ENCODE measurements at regions not wholly inside any gene's neighbourhood (a gene's known extent, or its start where the extent isn't known, plus 50 kb on each side); places are given as distances from the start of the nearest gene placed in this dataset.

DNA sequence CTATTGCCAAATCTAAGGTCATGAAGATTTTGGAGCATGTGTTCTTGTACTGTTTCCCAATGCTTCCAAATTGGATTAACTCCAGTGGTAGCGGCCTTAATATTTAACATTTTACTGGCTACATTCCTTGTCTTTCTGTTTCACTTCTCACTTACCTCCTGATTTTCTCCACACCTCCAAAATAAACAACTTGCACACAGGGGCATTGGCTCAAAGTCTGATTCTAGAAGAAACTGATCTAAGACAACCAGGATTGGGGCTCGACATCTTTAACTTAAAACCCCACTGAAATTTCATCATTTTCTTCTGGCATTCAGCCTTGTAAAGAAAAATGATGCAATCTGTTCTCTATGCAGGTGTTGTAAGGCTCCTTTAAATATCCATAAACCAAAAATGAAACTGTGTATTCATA is 557.9 kb upstream of the ID4 start:
- DNase-seq, result no peak

- no peak for DNase-seq
These were observed 549.2 kb upstream of the ID4 start for GRCh38 chr6:19287928-19288327.

DNA sequence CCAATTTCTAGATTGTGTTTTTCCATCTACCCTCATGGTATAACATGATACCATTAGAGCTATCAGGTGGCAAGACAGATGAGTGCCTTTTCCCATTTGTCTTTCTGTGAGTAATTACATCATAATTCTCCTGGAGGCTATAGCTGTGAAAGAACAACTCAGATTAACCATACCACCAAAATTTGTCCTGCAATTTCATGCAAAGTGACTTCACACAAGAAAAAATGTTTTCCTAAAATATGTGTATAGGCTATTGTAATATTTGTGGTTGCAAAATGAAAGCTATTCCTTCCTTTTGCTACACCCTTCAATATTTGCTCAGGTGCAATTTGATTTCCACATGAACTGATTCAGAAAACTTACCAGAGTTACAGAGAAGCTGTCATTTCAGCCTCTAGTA is 547.7 kb upstream of the ID4 start:
- peak in 1 of 2 experiments; percentile 4 for DNase-seq

- peak; percentile 78 to 80 for DNase-seq
These were observed 539.3 kb upstream of the ID4 start for GRCh38 chr6:19297880-19298279.

GRCh38 chr6:19298421-19298820 is 538.7 kb upstream of the ID4 start:
- DNase-seq, result no peak

GRCh38 chr6:19299129-19299528 is 538.0 kb upstream of the ID4 start:
- DNase-seq, result no peak

- no peak for DNase-seq
These were observed 535.2 kb upstream of the ID4 start for GRCh38 chr6:19301980-19302379.

DNA sequence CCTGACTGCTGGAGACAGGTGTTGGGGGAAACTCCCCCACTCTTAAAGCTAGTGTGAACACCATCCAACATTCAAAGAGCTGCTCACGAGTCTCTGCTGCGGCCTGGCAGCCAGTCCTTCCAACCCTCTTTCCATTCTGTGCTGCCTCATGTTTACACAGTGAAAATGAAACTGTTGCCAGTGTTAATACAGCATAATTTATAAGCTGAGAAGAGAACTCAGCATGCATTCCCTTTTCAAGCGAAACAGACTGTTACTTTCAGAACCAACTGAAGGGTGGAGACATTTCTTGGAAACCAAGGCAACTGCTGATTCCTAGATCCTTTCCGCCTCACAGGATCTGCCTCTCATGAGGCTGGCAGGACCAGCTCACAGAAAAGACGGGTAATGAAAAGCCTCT is 533.8 kb upstream of the ID4 start:
- DNase-seq, result peak; percentile 48 to 52

DNA sequence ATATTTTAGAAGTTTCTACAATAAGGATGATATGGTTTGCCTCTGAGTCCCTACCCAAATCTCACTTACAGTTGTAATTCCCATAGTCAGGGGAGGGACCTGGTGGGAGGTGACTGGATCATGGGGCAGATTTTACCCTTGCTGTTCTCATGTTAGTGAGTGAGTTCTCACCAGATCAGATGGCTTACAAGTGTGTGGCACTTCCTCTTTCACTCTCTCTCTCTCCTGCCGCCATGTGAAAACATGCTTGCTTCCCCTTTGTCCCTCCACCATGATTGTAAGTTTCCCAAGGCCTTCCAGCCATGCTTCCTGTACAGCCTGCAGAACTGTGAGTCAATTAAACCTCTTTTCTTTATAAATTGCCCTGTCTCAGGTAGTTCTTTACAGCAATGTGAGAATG is 527.5 kb upstream of the ID4 start:
- no peak for DNase-seq

DNA sequence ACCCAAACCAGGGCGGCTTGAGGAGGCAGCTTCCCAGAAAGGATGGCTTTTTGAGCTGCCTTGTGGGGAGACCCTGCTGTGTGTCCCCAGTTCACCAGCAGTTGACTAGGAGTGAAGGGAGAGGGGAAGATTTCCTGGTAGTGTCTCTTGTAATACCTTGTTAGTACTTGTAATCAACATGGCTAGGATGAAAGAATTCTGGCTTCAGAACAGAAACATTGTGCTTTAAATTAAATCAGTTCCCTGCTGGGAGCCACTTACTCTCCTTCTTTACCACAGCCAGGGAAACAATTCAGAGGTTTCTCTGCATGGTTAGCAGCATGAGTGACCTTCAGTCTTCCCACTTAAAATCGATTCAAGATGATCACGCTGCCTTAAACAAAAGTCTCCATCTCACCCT is 525.4 kb upstream of the ID4 start:
- no peak for DNase-seq

- DNase-seq, result no peak
These were observed 524.8 kb upstream of the ID4 start for GRCh38 chr6:19312241-19312978.

DNA sequence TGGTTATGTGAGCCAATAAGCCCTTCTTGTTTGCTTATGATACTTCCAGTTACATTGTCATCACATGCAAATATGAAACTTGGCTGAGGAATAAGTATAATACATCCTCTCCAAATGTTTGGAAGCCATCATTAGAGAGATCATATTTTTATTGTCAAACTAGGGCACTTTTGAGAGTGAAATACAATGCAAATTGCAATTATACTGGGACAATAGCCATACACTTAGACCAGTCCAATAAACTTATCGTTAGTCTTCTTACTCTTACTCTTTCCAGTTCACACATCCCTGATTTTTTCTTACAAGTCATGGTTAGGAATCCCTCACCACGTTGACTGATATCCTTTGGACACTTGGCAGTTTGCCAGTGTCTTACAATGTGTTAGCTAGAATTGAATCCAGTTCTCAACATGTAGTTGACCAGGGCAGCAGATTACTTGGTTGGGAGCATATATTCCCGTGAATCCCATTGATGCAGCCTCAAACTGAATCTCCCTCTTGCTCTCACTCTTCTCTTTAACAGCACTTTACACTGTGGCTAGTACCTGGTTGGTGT is 519.7 kb upstream of the ID4 start:
- peak; percentile 13 to 52 for DNase-seq

DNA sequence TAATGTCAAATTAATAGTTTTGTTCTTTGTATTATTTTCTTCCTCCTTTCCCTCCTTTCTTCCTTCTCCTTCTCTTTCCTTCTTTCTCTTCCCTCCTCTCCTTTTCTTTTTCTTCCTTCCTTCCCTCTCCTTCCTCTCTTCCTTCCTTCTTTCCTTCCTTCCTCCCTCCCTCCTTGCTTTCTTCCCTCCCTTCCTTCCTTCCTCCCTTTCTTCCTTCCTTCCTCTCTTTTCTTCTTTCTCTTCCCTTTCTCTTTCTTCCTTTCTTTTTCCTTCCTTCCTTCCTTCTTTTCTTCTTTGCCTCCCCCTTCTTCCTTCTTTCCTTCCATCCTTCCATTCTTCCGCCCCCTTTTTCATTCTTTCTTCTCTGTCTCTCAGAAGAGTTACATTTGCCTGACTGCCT is 518.2 kb upstream of the ID4 start:
- no peak for DNase-seq

DNA sequence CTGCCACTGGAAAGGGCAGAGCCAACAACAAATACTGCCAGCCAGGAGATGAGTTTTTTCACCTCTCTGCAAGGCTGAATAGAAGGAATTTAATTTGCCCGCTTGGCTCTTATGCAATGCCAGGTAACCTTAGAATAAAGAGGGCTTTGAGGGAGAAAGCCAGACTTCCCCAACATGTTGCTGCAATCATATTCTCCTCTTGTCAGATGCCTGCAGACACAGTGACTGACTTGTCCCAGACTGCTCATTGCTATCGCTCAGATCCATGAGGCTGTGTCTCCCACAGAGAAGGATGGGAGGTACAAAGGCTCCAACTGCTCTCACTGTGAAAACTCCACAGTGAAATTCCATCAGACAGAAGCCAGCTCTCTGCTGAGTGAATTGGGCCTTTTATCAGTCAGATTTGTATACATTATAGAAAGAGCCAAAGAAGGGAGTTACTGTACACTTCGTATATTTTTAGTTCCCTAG is 517.0 kb upstream of the ID4 start:
- DNase-seq, result peak; percentile 60 to 72

- DNase-seq, result peak in 1 of 2 experiments; percentile 29
These were observed 514.3 kb upstream of the ID4 start for GRCh38 chr6:19322691-19323485.

- no peak for DNase-seq
These were observed 512.8 kb upstream of the ID4 start for GRCh38 chr6:19324376-19324775.

- no peak for DNase-seq
These were observed 511.8 kb upstream of the ID4 start for GRCh38 chr6:19325335-19325789.

DNA sequence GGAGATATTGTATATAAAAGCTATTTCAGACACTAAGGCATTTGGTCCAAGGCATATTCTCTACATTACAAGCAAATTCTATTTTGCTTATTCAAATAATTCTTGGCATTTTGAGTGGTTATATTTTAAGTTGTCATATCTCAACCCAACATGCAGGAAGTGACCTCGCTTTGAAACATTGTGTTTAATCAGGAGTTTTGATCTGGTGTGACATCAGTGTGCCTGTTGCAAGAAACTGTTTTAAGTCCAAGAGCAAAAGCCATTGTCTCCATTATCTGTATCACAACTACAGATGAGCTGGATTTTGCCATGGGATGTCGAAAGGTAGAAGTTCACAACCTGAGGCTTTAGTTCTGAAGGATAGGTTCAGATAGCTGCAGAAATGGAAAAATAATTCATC is 509.9 kb upstream of the ID4 start:
- DNase-seq, result peak; percentile 46 to 67

DNA sequence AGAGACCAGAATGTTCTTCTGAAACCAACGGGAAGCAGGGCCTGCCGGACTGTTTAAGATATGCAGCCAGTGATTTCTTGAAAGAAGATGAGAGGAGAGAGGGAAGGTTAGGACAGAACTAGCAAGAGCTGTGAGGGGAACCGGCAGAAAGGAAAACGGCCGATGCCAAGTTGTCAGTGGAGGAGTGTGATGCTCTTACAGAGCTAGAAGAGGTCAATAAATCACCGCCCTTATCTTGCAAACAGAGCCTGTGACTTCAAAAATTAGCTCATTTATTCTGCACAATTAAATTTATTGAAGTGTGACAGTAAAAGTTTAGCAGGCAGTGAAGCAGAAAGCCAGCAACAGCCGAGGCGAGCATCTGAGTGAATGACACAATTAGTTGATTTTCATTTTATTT is 509.5 kb upstream of the ID4 start:
- peak; percentile 57 to 60 for DNase-seq

- DNase-seq, result no peak
These were observed 508.1 kb upstream of the ID4 start for GRCh38 chr6:19329078-19329477.

GRCh38 chr6:19331089-19331488 is 506.1 kb upstream of the ID4 start:
- DNase-seq, result no peak

- DNase-seq, result peak; percentile 17 to 32
These were observed 504.2 kb upstream of the ID4 start for GRCh38 chr6:19332806-19333460.

- no peak for DNase-seq
These were observed 503.2 kb upstream of the ID4 start for GRCh38 chr6:19333936-19334335.

All from NCI-H526 (cell line).